DOHH2 (cell line): ENCODE measurements at regions not wholly inside any gene's neighbourhood (a gene's known extent, or its start where the extent isn't known, plus 50 kb on each side); places are given as distances from the start of the nearest gene placed in this dataset.

Experiments used
- CTCF ChIP-seq: fragments of 200-600 bp; sonication (generic); IDR thresholded peaks from one replicate; pipeline ENCODE4 v1.5.1; 2014; ENCODE audit warnings: antibody characterized with exemption, mild to moderate bottlenecking, low read depth, low read length; ENCODE audit not compliant: poor library complexity, severe bottlenecking
- EZH2phosphoT487 ChIP-seq: fragments of 200-600 bp; sonication (generic); IDR thresholded peaks from 2 replicates; pipeline ENCODE4 v1.6.1; 2017; ENCODE audit warnings: borderline replicate concordance, mild to moderate bottlenecking, antibody characterized with exemption, low read length, moderate library complexity, mixed read lengths

GRCh38 chr10:2701802-2702201 lies 365.5 kb upstream of the PFKP start:
- TF ChIP-seq CTCF (no peak), EZH2phosphoT487 (no peak)
